GM12872 (cell line): ENCODE measurements at regions not wholly inside any gene's neighbourhood (a gene's known extent, or its start where the extent isn't known, plus 50 kb on each side); places are given as distances from the start of the nearest gene placed in this dataset.

Source experiments
- TF ChIP-seq, protein P1 (sequence below): IDR thresholded peaks from 3 replicates; pipeline ENCODE4 v1.5.1; 2011; ENCODE audit warnings: low read depth, mild to moderate bottlenecking, low read length, moderate library complexity; ENCODE audit not compliant: insufficient read depth

DNA sequence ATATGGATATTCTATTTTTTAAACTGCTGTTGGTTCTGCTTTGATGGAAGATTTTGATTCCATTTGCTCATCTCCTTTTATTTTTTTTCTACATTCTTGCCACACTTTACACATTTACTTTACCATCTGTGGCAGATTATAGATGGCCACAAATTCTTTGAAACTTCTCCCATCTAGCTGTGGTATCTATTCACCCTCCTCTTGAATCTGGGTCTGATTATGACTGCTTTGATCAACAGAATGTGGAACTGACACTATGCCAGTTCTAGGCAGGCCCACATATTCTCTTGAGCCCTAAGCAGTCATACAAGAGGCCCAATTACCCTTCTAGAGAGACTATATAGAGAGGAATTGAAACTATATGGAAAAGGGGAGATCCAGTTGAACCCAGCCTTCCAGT is 439.0 kb upstream of the PTGER4 start:
- TF ChIP-seq, protein P1, sequence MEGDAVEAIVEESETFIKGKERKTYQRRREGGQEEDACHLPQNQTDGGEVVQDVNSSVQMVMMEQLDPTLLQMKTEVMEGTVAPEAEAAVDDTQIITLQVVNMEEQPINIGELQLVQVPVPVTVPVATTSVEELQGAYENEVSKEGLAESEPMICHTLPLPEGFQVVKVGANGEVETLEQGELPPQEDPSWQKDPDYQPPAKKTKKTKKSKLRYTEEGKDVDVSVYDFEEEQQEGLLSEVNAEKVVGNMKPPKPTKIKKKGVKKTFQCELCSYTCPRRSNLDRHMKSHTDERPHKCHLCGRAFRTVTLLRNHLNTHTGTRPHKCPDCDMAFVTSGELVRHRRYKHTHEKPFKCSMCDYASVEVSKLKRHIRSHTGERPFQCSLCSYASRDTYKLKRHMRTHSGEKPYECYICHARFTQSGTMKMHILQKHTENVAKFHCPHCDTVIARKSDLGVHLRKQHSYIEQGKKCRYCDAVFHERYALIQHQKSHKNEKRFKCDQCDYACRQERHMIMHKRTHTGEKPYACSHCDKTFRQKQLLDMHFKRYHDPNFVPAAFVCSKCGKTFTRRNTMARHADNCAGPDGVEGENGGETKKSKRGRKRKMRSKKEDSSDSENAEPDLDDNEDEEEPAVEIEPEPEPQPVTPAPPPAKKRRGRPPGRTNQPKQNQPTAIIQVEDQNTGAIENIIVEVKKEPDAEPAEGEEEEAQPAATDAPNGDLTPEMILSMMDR, result no peak

DNA sequence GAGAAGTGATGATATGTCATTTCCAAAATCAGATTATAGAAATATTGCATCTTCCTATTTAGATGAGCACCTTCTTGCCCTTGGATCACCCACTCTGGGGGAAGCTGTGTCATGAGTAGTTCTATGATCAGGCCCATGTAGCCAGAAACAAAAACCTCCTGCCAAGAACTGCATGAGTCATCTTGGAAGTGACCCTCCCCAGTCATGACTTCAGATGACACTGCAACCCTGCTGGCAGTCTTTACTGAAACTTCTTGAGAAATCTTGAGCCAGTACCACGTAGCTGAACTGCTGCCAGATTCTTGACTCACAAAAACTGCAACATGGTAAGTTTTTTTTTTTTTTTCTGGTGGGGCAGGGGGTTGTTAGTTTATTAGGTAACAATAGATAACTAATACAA is 439.6 kb upstream of the PTGER4 start:
- TF ChIP-seq, protein P1, result no peak

DNA sequence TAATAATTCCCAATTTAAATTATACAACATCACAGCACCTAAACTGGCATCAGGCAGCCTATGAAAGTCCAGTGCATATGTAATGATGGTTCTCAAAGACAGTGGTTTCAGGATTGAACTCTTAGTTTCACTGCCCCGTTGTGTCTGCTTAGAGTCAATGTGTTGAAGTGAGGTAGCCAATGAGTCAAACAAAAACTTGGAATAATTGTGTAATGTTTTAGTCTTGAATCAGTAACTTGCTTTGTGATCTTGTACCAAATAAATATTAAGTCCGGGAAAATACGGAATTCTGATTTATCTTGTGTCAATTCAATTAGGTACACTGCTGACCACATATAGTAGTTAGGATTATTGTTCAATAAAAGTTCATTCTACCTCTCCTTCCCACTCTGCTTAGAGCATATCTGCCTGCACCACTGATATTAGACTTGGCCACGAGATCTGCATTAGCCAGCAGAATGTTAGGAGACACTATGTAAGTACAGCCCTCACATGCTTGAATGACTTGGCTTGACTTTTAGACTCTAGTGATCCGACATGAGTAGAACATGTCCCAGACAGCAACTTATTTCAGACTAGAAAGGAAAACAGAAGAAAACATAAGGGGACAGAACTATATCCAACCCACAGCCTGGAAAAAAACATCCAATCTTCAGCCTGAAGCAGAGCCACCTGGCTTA is 441.5 kb upstream of the PTGER4 start:
- TF ChIP-seq, protein P1, result no peak

DNA sequence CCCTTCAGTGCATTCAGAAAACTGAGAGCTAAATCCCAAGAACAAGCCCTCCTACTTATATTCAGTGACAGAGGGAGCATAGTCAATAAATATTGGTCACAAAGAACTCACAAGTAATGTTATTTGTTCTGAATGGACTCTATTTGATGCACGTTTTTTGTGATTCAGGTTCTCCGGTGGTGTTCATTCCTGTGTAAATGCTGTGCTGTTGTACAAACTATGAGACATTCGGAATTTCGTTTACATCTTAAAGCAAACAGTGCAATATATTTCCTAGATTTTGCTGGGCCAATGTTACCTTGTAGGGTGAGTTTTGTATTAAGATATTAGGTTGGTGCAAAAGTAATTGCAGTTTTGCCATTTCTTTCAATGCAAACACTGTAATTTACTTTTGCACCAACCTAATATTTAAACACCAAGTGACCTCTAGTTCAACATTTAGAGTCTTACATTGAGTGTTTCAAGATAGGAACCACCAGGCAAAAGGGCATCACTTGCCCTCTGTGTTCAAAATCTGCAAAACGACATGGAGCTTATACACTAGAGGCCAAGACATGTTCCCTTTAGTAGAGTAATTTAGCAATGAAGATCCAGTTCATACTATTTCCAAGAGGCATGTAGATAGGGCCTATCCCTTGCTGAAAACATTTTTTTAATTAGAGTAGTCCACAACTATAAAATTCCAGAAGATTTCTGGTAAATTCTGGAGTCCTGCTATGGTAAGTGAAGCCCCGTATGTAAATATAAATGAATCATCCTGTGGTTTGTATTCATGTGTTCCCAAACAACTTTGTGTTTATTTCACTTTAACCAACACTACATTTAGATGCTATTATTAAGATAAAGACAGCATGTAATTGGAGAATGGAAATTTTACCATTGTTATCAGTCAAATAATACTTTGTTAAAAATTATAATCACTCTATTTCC is 444.0 kb upstream of the PTGER4 start:
- TF ChIP-seq, protein P1, result no peak

DNA sequence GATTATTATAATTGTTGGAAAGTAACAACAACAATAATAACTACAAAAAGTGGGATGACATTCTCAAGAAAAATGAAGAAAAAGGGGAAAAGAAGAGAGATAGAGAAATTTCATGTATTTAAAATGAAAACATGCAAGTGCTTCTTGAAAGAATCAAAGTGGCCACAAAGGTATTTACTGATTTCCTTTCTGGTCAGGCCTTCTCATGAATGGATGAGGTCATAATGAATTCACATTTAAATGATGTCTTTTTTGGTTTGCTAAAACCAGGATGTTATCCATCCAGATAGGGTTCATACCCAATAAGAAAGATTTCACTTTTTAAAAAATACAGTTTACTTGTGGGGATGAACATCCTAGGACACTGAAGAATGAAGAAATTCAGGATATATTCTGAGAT is 446.4 kb upstream of the PTGER4 start:
- TF ChIP-seq, protein P1, result no peak

DNA sequence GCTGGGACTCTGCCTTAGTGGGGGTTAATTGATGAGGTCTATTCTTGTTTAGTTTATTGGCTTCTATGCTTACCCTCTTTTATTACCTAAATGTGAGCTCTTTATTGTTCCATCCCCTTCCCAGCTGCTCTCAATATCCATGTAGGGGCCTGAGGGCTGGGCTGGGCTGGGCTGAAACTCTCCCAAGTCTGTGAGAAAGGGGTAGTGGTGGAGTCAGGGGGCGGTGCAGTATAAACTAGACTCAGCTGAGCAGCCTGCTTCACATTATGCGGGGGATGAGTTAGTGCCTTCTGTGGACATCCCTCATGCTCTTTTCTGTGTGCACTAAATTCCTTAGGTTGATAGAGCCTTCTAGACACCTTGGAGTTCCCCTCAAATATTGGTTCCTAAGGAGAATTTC is 451.8 kb upstream of the PTGER4 start:
- TF ChIP-seq, protein P1, result no peak

DNA sequence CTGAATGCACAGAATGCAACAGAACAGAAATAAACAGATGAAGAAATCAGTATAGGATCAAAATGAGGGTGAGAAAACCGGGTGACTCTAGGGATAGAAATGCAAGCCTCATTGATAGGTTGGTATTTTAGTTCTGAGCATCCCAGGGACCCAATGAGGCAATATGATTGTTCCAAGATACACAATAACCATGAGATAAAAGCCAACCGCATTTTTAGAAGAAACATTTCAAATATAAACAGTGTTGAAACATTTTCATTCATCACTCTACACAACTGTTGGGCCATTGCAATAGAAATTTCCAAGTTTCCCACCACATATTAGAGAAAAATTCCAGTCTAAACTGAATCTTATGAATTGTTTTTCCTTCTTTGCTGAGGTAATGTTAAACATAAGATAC is 452.3 kb upstream of the PTGER4 start:
- TF ChIP-seq, protein P1, result no peak
